Pancreas (tissue), 10 donors: ENCODE measurements at regions not wholly inside any gene's neighbourhood (a gene's known extent, or its start where the extent isn't known, plus 50 kb on each side); places are given as distances from the start of the nearest gene placed in this dataset.

ENCODE experiments used
- ATAC-seq, 4 donors: fragments of 200-7000 bp; cut with Tn5 transposase; one replicate each; pipeline versions ENCODE4 v1.8.0 to v1.9.1; 2020; ENCODE audit warnings: mild to moderate bottlenecking in 4 of 4, moderate library complexity in 4 of 4
- DNase-seq, 6 donors: peaks; one replicate each; pipeline ENCODE4 v3.0.0-alpha.2; 2020
- FAIRE-seq: peaks from 2 replicates; lab custom pipeline; 2012; peaks lifted over from hg19 to GRCh38; lab: Jason Lieb, UNC
- H3K27ac ChIP-seq, 4 donors: fragments of 200-600 bp; sonication (generic); 1 replicate in 3 of 4; 2 replicates in 1 of 4; pipeline versions ENCODE4 v1.5.0 to v1.8.0; 2020
- H3K27me3 ChIP-seq, 4 donors: fragments of 200-600 bp; one replicate each; pipeline ENCODE4 v1.8.0; 2021
- H3K36me3 ChIP-seq, 3 donors: fragments of 200-600 bp; sonication (generic) in 1 of 3; one replicate each; pipeline versions ENCODE4 v1.5.0 to v1.8.0; 2020 to 2021
- H3K4me1 ChIP-seq, 3 donors: fragments of 200-600 bp; one replicate each; pipeline ENCODE4 v1.8.0; 2021
- H3K4me3 ChIP-seq, 4 donors: fragments of 200-600 bp; sonication (generic) in 2 of 4; one replicate each; pipeline versions ENCODE4 v1.5.0 to v1.8.0; 2020 to 2021
- H3K9me3 ChIP-seq, 4 donors: fragments of 200-600 bp; one replicate each; pipeline ENCODE4 v1.8.0; 2021
- WGBS, 2 donors: extraction: QIAGEN DNeasy Blood & Tissue Kit; methylation state at CpG; one replicate each; pipeline ENCODE4 v1.1.7; 2013; 5-methylcytosine and 5-hydroxymethylcytosine counted together
- intact Hi-C, 3 donors: fragments of 100-400 bp; cut with DNase I; formaldehyde crosslinking; loops; one replicate each; pipeline versions ENCODE4 v1.11.1 to v1.14.2; 2022
- TF ChIP-seq, protein P1 (sequence below), 4 donors: fragments of 200-600 bp; sonication (generic) in 3 of 4; IDR thresholded peaks; one replicate each; pipeline versions ENCODE4 v1.5.0 to v1.8.0; 2021; ENCODE audit warnings: antibody characterized with exemption in 4 of 4
- donor health status: healthy with polysubstance abuse.
- donor health status: DM: no; HTN: no; CAD: no; lungs with moderate emphysema.
- donor health status: DM: no; HTN: no; CAD: no.
- donor health status: control.
- donor health status: control.
- donor health status: Bipolar disorder and iron deficiency.
- donor health status: DM: yes; HTN: yes; CAD: no.
- donor health status: DM: no; HTN: no; CAD: no.
- donor health status: DM: no; HTN: no; CAD: no.
- donor health status: DM: yes; HTN: yes; CAD: no.

DNA sequence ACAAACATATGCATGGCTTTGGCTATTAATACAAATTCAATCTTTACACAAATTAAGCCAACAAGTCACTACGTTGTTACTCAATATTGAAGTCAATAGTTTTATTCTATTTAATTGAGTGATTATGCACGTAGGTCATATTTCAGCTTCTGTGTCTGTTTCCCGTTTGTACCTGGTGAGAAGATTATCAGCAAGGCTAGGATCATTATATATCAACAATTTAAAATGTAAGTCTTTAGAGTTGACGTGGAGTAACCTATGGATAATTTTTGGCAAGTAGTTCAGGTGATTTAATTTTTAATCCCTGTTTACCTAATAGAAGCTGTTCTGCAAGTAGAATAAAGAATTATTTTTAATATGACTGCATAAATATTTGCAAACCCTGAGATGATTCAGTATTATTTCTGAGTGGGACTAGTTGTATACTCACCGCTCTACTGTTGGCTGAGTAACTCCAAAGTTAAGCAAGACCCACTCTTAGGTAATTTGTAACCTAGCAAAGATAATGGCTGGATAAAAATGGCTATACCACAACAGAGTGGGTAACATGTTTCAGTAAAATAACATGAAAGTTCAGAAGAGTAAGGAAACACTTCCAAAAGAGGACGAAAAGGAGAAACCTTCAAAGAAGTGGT is 161.0 kb downstream of the HGF start:
- WGBS, 2 donors, result 42 to 53% methylated on average over 6 of the region's 6 CpGs
- no peaks in the 10 kb centered on the region for H3K4me1 ChIP-seq
- intact Hi-C loops, result no loop called here
- FAIRE-seq (no peak), ATAC-seq (no peak), DNase-seq (no peak)
- no peak overlapping the region for H3K27ac ChIP-seq
- no peaks in the 10 kb centered on the region for H3K36me3 ChIP-seq
- H3K27me3 ChIP-seq, result no peaks in the 10 kb centered on the region
- H3K9me3 ChIP-seq, result no peaks in the 10 kb centered on the region
- no peak overlapping the region for H3K4me3 ChIP-seq
- TF ChIP-seq, protein P1, sequence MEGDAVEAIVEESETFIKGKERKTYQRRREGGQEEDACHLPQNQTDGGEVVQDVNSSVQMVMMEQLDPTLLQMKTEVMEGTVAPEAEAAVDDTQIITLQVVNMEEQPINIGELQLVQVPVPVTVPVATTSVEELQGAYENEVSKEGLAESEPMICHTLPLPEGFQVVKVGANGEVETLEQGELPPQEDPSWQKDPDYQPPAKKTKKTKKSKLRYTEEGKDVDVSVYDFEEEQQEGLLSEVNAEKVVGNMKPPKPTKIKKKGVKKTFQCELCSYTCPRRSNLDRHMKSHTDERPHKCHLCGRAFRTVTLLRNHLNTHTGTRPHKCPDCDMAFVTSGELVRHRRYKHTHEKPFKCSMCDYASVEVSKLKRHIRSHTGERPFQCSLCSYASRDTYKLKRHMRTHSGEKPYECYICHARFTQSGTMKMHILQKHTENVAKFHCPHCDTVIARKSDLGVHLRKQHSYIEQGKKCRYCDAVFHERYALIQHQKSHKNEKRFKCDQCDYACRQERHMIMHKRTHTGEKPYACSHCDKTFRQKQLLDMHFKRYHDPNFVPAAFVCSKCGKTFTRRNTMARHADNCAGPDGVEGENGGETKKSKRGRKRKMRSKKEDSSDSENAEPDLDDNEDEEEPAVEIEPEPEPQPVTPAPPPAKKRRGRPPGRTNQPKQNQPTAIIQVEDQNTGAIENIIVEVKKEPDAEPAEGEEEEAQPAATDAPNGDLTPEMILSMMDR (IDR thresholded peaks at IDR 0.05), result no peak

DNA sequence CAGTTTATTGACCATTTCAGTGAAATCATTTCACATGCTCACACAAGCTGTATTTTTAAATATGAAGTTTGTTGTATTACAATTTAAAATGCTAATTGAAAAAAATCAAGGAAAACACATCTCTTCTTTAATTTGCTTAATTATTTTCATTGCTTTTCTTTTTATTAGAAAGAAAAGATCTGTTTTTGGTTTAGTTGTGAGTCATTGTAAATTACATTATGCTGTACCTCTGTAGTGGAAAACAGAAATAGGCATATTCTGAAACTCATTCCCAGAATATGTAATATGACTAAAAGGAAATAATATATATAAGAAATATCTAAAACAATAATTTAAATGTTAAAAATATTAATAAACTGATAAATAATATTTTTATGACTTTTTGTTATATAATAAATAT is 161.9 kb downstream of the HGF start:
- H3K27ac ChIP-seq, result no peak overlapping the region
- FAIRE-seq (peak; percentile 78), DNase-seq (no peak), ATAC-seq (no peak)
- H3K9me3 ChIP-seq, result no peaks in the 10 kb centered on the region
- no peak overlapping the region for H3K4me3 ChIP-seq
- H3K36me3 ChIP-seq, result no peaks in the 10 kb centered on the region
- TF ChIP-seq, protein P1 (IDR thresholded peaks at IDR 0.05), result no peak
- H3K27me3 ChIP-seq, result no peaks in the 10 kb centered on the region
- no peaks in the 10 kb centered on the region for H3K4me1 ChIP-seq
- intact Hi-C loops, result no loop called here

DNA sequence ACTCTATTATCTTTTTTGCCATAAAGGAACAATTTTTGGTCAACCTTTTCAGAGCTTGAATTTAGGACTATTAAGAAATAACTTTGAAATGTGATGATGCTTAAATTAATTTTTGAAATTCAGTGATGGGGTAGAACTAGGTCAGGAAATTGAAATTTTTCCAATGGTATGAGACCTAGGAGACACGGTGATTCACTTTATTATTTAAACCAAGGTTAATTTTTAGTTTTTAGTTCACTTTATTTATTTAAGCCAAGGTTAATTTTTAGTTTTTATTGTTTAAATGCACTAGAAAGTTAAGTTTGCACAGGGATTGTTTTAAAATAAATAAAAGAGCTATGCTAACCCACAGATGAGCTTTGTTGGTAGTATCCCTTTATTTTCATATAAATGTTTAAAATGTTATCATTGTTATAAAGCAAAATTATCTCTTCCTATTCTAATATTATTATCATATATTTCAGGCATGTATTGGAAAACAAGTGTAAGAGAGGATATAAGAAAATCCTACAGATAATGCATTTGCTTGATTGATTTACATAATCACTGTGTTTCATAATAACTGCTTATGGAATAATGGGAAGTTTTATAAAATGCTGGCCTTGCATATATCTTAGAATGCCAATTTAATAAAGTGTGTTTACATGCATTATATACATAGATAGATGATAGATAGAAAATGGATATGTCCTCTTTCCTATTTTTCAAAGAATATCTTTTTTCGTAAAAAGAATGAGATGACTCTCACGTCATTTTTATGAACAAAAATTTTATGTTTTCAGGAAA is 163.6 kb downstream of the HGF start:
- no peak for FAIRE-seq
- intact Hi-C loops, result no loop called here

DNA sequence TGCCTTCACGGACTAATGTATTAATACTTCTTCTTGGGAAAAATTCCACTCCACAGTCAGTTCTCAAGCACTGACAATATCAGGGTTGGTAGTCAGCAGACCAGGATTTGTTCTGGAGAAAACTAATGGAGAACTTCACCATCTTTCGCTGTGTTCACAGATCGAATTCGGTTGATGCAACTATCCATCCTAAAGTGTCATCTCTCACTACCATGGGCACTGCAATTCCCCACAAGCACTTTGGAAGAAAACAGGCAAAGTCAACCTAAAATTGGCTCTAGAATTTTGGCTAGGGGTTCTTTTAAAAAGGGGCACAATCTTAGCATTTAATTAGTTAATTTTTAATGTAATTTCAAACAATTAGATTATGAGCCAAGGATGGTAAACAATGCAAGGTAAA is 164.4 kb downstream of the HGF start:
- TF ChIP-seq, protein P1 (IDR thresholded peaks at IDR 0.05), result no peak
- Histone ChIP-seq H3K27me3 (no peaks in the 10 kb centered on the region), H3K9me3 (no peaks in the 10 kb centered on the region), H3K4me3 (no peak overlapping the region), H3K4me1 (no peaks in the 10 kb centered on the region), H3K27ac (no peak overlapping the region), H3K36me3 (no peaks in the 10 kb centered on the region)
- no peak for ATAC-seq
- no peak for FAIRE-seq
- no peak for DNase-seq
- WGBS, 2 donors, result 85 to 90% methylated on average over 4 of the region's 4 CpGs
- intact Hi-C loops, result no loop called here

More for the DNA sequence above, 163.6 kb downstream of the HGF start:
- H3K9me3 ChIP-seq, result no peaks in the 10 kb centered on the region
- H3K36me3 ChIP-seq, result no peaks in the 10 kb centered on the region
- ATAC-seq, result no peak
- H3K27ac ChIP-seq, result no peak overlapping the region
- H3K4me3 ChIP-seq, result no peak overlapping the region
- no peaks in the 10 kb centered on the region for H3K4me1 ChIP-seq
- no peak for DNase-seq
- H3K27me3 ChIP-seq, result no peaks in the 10 kb centered on the region
- TF ChIP-seq, protein P1 (IDR thresholded peaks at IDR 0.05), result no peak
- 58 to 74% methylated on average over 3 of the region's 3 CpGs for WGBS, 2 donors

DNA sequence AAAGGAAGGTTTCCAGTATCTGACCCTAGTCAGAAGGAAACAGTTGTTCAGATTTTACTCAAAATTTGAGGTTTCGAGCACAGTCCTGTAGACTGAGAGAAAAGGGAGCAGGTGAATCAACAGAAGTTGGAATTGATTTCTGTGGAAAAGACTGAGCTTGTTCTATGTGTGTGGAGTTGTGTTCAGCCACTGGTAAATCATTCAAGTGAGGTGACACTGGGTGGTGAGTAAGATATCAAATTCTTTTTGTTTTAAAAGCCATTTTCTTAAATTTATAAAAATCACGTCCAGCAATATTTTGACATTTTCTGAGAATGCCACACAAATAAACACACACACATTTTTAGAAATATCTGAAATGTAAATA is 165.1 kb downstream of the HGF start:
- FAIRE-seq (no peak), ATAC-seq (no peak), DNase-seq (no peak)
- Histone ChIP-seq H3K27ac (no peak overlapping the region), H3K36me3 (no peaks in the 10 kb centered on the region), H3K27me3 (no peaks in the 10 kb centered on the region), H3K9me3 (no peaks in the 10 kb centered on the region), H3K4me1 (no peaks in the 10 kb centered on the region), H3K4me3 (no peak overlapping the region)
- TF ChIP-seq, protein P1 (IDR thresholded peaks at IDR 0.05), result no peak
- intact Hi-C loops, result no loop called here
- WGBS, 2 donors, result 42 to 49% methylated on average over 2 of the region's 2 CpGs
